GOT3 (cell line): ENCODE measurements at regions not wholly inside any gene's neighbourhood (a gene's known extent, or its start where the extent isn't known, plus 50 kb on each side); places are given as distances from the start of the nearest gene placed in this dataset.
"Not testable (repeated sequence)": the region's sequence is repeated elsewhere in the genome, so short reads cannot be mapped to it uniquely, and the experiment has no call there.

Source experiments
- DNase-seq: peaks from one replicate; lab custom pipeline; 2025; ENCODE audit warnings: mixed read lengths; lab: John Stamatoyannopoulos, UW

DNA sequence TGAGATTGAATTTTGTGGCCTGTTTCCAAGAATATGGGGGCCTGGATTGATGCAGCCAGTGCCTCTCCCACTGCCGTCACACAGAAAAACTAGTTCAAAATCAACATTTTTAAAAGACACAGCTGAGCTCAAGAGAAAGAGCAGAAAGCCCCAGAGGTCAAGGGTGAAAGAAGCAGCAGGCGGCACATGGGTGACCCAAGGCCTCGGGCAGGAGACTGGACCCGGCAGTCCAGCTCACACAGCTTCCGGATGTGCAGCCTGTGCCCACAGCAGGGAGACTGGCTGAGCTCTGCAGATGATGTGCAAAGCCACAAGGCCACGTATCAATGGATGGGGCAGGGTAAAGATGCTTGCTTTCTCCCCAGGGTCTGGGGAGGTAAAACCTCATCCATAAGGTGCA is 50.4 kb upstream of the RNF32 start:
- DNase-seq, result no peak

DNA sequence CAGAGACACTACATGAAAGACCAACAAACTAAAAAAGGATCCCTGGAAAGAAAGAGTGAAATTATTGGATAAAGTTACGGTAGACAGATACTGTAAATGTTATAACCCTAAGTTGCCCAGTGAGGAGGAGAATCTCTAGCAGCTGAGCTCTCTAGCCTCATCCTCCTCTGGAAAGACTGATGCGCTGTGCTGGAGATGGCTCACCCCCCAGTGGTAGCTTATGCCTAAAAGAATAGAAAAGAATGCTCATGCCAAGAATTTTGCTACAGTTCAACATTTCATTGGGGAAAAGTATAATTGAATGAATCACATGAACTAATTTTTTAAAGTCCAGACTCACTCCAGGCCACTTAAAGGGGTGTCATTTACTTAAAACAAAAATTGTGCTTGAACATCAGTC is 50.8 kb upstream of the RNF32 start:
- no peak for DNase-seq

DNA sequence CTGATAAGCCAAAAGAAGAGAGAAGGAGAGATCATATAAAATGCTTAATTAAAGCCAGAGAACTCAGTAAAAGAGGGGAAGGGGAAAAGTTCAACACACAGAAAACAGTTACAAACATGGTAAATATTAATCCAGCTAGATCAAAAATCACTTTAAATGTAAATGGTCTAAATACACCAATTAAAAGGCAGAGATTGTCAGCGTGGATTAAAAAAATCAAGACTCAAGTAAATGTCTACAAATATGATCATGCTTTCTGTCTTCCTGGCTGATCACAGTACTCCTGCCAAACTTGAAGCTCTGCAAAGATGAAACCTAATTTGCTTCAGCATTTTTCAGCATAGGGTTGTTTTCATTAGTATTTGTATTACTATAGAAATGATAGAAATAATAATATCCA is 54.6 kb upstream of the RNF32 start:
- DNase-seq, result no peak

DNA sequence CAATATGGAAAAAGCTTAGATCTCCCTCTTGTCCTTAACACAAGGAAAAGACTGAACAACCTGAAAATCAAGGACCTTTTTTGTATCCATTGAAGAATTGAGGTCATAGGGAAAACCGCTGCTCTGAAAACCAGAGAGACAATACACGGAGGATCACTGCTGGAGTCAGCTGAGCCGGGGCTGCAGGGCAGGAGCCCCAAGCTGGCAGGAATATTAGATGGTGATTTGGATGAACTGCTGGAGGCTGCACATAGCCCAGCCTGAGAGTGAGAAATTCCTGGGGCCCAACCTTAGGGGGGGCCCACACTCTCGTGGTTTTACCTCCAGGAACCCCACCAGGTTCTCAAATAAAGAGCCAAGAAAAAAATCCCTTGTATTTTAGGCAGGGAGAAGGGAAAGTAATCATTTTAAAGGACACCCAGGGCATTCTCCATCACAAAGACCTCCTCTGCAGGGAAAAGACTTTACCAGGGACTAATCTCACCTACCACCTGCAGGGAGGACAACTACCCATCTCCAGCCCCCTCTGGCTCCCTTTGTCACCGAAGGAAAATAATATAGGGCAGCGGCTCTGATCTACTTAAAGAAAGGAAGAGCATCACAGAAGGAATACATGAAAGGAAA is 55.4 kb upstream of the RNF32 start:
- no peak for DNase-seq

DNA sequence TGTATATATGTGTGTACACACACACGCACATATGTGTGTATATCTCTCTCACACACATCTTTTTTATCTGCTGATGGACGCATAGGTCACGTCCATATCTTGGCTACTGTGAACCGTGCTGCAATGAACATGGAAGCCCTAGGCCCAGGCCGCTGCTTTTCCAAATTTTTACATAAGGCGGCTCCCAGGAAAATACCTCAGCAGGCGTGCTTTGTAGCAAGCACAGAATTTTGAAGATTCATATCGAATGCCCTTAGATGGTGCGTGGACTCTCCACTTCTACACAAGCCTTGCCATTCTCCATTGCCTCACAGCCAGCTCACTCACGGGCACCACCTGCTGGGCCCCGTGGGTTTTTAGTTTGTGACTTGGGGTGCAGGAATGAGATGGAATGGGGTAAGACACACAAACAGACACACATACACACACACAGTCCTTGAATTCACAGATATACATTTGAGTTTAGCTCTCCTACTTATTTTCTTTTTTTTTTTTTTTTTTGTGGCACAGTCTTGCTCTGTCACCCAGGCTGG is 57.9 kb upstream of the RNF32 start:
- no peak for DNase-seq

DNA sequence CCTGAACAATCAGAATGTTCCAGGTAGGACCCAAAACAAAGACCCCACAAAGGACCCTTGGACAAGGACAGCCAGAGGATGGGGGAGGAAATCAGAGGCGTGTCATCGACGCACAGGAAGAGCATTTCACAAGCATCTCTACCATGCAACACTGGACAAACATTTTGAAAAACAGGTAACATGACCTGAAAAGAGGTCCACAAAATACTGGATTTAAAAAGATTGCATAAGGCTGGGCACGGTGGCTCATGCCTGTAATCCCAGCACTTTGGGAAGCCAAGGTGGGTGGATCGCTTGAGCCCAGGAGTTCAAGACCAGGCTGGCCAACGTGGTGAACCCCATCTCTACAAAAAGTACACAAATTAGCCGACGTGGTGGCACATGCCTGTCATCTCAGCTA is 60.5 kb upstream of the RNF32 start:
- DNase-seq, result no peak

DNA sequence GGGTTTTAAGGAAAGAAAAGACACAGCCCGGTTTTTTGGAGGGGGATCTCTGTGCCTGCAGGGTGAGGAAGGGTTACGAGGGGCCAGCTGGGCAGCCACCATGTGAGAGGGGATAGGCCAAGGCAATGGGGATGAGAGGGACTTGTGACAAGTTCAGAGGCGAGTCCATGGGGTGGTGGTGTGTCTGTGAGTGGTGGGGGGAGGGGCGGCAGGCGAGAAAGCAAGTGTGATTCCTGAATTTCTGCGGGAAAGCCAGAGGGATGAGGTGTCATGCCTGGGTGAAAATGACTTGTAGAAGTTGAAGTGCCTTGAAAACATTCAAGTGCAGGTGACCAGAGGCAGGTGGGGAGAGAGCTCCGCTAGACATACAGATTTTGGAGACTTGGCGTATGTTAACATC is 61.0 kb upstream of the RNF32 start:
- DNase-seq, result no peak

DNA sequence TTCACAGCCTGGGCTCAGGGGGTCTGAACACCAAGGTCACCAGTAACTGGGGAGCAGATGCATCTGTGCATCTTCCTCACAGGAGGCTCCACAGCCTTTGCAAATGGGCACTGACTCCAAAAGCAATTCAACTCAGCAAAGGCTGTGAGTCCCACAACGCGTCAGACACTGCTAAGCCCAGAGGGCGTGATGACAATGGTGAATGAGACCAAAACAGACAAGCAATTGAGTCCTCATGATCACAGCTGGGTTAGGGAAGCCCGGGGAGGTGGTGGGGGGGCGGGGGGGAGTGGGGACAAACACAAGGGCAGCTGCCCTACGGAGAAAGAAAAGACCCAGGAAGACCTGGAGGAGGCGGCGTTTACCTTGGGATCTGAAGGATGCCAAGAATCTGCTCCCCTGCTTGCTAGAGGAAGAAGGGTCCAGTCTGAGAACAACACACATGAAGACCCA is 61.6 kb upstream of the RNF32 start:
- DNase-seq, result no peak

DNA sequence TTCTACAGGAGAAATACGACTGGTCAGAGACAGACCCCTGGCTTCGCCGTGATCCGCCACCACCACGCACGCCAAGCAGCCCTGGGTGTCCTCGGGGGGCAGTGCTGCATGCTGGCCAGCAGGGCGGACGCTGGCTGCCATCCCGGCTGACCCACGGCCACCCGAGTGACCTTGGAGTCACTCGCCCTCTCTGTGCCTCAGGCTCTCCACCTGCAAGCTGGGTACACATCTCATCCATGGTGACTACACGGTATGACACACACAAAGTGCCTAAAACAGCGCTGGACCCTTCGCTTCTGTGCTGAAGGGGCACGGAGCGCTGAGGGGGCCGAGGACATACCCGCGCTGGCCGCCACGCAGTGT is 62.0 kb upstream of the RNF32 start:
- no peak for DNase-seq

DNA sequence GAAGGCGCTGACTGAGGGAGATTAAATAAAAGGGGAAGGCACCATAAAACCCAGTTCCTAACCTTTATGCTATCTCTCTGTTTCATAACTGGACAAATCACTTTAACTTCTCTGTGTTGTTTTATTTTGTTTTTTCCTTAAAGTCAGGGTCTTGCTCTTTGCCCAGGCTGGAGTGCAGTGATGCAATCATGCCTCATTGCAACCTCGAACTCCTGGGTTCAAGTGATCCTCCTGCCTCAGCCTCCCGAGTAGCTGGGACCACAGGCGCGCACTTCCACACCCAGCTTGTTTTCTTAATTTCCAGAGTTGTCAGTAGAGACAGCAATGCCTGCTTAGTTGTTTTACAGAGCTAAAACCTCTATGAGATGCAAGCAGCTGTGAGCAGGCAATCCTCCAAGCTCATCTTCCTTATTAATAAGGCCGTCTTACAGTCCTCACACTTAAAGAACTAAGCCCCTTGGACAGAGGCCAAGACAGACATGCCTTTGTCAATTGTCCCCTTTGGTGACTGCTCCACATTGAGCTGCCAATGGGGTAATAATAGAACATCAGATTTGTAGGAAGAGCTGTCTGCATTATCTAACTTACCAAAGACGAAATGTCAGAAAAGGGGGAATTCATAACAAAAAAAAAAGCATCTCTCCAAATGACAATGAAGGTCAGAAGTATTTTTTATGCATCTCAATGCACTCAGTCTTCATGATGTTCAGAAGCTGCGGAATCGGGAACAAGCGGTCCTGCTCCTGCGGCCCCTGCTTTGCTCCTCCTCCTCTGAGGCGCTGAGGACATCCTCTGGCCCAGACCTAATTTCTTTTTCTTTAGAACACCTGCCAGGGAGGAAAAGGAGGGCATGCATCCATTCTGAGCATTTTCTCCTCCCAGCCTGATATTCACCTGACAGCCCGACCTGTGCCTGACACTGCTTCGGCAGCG is 62.7 kb upstream of the RNF32 start:
- DNase-seq, result no peak

DNA sequence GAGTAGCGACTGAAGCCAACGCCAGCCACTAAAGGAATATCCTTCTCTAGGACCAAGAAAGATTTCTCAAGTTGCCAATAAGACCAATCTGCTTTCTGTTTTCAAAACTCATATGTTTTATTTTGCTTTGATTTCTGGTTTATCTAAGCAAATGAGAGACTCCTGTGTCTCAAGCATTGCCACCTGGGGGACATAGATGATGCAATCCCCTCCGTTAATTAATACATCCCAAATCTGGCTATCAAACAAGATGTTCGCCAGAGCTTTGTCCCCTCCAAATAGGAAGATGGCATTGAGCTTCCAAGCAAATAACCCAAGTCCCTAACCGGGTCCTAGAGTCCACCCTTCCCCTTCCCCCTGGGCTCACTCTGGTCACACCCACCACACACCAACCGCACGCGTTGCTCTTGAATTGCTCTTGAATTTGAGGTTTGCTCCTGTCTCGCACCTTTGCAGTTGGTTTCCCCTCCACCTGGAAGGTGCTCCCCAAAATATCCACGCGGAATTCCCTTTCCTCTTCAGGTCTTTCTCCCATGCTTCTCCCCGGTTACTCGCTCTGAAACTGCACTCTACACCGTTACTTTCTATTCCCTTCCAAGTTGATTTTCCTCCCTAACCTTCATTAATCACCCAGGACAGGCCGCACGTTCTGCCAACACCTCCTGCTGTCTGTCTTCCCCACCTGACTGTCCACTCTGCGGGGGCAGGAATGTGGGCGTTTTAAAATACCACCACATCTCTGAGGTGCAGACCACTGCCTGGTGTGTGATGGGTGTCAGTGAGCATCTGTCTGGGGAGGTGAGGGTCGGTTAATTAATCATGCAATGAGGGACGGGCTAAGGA is 64.1 kb upstream of the RNF32 start:
- DNase-seq, result no peak

DNA sequence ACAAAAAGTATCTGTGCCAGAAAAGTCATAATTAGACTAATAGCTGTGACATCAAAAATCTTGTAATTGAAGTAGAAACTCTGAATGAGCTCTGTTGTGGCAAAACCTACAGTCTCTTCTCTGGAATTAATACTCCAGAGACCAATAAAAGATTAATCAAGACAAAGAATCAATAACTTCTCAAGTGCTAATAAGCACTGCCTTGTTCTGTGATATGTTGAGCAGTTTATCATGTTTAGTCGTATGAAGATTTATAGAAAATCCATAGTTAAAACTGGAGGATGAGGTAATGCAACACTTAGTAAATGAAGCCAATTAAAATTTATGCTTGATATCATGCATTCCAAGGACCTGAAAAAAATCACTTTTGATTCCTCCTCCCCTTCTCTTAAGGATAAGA is 72.3 kb upstream of the RNF32 start:
- no peak for DNase-seq

DNA sequence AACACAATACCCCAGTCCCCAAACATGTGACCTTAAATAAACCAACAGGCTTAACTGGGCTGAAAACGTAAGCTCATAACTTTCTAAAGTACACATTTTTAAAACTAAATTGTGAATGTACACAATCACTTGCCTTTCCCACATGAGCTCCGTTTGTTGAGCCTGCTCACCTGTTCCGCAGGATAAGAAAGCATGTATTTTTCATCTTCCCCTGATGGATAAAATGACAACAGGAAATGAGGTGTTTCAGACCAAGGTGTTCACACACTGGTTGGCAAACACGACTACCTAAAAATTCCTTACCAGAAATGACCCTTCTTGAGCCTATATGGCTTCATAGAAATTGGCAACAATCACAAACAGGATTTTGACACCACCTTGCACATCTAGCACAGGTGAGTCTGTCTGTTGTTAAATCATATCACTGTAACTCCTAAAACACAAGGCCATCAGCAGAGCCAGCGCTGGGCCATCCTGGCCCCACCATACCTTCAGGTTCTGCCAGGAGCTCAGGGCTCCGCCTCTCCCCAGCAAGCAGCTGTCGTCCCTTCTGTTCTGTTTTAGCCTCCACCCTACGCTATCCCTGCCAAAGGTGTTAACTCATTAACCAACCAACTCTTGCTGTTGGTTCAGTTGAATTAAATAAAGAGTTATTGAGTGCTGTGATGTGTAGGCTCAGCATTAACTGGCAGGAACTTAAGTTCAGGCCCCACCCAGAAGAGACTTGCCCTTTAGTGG is 73.6 kb upstream of the RNF32 start:
- DNase-seq, result no peak

DNA sequence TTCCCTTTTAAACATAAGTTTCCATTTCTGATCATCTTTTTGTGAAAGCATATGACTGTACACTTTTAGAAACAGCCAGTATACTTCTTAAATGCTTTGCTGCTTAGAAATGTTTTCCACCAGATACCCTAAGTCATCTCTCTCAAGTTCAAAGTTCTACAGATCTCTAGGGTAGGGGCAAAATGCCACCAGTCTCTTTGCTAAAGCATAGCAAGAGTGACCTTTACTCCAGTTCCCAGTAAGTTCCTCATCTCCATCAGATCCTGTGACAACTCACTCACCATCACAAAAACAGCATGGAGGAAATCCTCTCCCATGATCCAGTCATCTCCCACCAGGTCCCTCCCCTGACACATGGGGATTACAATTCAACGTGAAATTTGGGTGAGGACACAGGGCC is 75.6 kb upstream of the RNF32 start:
- DNase-seq, result not testable (repeated sequence)

DNA sequence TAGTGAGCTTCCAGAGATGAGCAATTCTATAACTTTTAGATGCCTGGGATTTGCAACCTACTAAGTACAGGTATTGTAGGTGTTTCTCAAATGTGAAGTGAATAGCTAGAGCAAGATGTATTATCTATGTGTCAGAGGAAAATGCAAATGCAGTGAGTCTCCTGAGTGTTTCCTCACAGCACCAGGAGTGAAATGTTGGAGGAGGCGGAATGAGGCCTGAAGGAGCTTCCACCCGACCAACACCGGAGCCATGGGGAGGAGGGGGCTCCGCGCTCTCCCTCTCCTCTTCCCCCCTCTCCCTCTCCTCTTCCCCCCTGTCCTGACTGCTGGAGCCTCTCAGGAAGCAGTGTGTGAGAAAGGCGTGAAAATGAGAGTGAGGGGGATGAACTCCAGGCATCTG is 79.9 kb upstream of the RNF32 start:
- no peak for DNase-seq

DNA sequence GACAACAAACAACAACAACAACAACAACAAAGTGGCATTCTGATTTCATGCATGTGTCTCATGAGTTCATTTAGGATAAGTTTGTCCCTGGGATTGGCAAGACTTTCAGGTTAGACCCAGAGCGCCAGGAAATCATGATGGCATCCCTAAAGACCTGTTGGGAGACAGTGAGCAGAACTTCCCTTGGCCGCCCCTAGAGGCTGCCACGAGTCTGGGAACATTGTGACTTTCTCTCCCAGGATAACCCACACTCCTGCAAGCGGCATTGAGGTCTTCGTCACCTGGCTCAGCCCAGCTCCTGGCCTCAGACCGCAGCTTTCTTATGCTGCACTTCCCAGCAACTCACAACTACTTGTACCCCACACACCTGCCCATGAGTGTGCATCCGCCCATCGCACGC is 80.5 kb upstream of the RNF32 start:
- DNase-seq, result no peak

DNA sequence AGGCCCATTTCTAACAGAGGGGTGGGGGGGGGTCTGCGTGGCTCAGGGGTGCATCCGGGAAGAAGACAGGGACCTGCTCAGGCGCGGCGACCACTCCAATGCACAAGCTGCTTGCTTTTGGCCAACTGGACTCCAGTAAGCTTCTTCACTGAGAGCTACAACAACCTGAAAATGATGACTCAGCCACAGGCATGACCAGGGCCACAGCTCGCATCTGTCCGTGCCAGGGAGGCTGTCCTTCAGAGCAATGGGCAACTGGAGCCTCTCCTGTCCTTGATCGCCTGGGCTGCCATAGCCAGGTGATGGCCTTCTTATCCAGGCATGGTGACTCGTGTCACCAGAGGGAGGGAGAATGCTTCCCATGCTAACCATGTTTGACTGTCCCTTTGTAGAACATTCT is 81.6 kb upstream of the RNF32 start:
- no peak for DNase-seq

DNA sequence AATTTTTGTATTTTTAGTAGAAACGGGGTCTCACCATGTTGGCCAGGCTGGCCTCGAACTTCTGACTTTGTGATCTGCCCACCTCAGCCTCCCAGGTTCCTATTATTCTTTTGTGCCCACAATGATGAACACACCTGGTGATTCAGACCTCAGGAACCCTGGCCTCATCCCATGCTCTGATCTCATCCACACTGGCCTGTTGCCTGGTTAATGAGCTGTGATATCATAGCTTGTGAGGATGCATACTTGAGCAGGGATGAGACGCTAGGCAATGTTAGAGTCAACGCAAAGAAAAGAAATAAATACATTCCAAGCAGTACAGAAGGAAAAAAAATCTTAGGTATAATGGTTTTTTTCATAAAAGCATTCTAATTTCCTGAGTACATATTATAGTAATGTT is 82.4 kb upstream of the RNF32 start:
- DNase-seq, result no peak

DNA sequence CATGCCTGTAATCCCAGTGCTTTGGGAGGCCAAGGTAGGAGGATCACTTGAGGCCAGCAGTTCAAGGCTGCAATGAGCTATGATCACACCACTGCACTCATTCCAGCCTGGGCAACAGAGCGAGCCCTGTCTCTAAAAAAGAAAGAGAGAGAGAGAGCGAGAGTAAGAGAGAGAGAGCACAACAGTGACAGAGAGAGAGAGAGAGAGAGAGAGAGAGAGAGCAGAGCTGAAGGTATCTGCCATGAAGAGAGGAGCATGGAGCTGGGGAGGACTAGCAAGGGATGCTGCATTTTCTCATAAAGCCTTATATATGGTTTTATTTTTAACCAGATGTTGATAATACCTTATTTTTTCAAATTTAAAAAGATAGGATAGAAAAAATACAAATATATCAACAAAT is 84.5 kb upstream of the RNF32 start:
- DNase-seq, result no peak

DNA sequence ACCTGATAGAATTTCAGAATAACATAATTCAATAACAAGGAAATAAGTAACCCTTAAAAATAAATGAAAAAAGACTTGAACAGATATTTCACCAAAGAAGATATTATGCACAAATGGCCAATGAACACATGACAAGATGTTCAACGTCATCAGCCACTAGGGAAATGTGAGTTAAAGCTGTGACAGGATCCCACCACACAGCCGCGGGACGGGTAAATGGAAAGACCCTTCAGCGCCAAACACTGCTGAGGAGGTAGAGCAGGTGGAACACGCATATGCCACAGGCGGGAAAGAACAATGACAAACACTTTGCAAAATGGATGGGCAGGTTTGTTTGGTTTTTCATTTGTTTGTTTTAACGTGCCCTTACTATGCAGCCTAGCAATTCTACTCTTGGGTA is 86.1 kb upstream of the RNF32 start:
- no peak for DNase-seq

DNA sequence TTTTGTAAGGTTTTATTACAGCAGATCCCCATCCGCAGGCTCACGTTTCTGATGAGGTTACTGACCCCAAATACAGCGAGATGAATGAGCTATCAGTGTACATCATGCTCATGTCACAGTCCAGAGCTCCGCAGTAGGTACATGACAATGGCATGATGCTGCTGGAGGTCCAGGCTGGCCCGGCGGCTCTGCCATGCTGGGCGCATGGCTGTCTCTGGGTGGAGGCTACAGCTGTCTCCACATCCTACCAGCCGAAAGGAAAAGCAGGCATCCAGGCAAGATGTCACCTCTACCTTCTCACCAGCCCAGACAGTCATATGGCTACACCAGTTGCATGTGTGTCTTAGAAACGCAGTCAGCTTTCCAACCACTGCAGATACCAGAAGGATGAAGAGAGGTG is 90.9 kb upstream of the RNF32 start:
- DNase-seq, result no peak
